HCEC 1CT (cell line): ENCODE measurements at regions not wholly inside any gene's neighbourhood (a gene's known extent, or its start where the extent isn't known, plus 50 kb on each side); places are given as distances from the start of the nearest gene placed in this dataset.
"Not testable (repeated sequence)": the region's sequence is repeated elsewhere in the genome, so short reads cannot be mapped to it uniquely, and the experiment has no call there.

Experiments used
- DNase-seq: peaks from one replicate; pipeline ENCODE4 v3.0.0-alpha.2; 2017

GRCh38 chr2:160584972-160585494, 91.4 kb upstream of the RBMS1 start:
- no peak for DNase-seq

GRCh38 chr2:160590664-160591063, 97.1 kb upstream of the RBMS1 start:
- DNase-seq = no peak

- no peak for DNase-seq
These were observed 98.8 kb upstream of the RBMS1 start for GRCh38 chr2:160592401-160592800.

GRCh38 chr2:160592993-160593392, 99.4 kb upstream of the RBMS1 start:
- DNase-seq = no peak

GRCh38 chr2:160596441-160596840, 102.8 kb upstream of the RBMS1 start:
- no peak for DNase-seq

GRCh38 chr2:160600437-160600836, 106.8 kb upstream of the RBMS1 start:
- DNase-seq = not testable (repeated sequence)

- no peak for DNase-seq
These were observed 108.5 kb upstream of the RBMS1 start for GRCh38 chr2:160602073-160602472.

- DNase-seq = no peak
These were observed 110.3 kb upstream of the RBMS1 start for GRCh38 chr2:160603771-160604510.

- DNase-seq = no peak
These were observed 112.7 kb upstream of the RBMS1 start for GRCh38 chr2:160606341-160606740.

GRCh38 chr2:160608599-160608998, 115.0 kb upstream of the RBMS1 start:
- no peak for DNase-seq

GRCh38 chr2:160609346-160609745, 115.7 kb upstream of the RBMS1 start:
- DNase-seq = no peak

GRCh38 chr2:160610041-160610440, 116.4 kb upstream of the RBMS1 start:
- DNase-seq = no peak

GRCh38 chr2:160612266-160612856, 118.8 kb upstream of the RBMS1 start:
- DNase-seq = peak; percentile 75

GRCh38 chr2:160613466-160614153, 120.0 kb upstream of the RBMS1 start:
- DNase-seq = peak; percentile 89

GRCh38 chr2:160614391-160614790, 120.8 kb upstream of the RBMS1 start:
- peak; percentile 30 for DNase-seq

GRCh38 chr2:160615706-160616105, 122.1 kb upstream of the RBMS1 start:
- DNase-seq = no peak

GRCh38 chr2:160616149-160616548, 122.5 kb upstream of the RBMS1 start:
- no peak for DNase-seq

GRCh38 chr2:160621748-160622147, 128.1 kb upstream of the RBMS1 start:
- peak; percentile 10 for DNase-seq

GRCh38 chr2:160628020-160628637, 134.5 kb upstream of the RBMS1 start:
- not testable (repeated sequence) for DNase-seq

- no peak for DNase-seq
These were observed 135.2 kb upstream of the RBMS1 start for GRCh38 chr2:160628811-160629210.

- peak; percentile 36 for DNase-seq
These were observed 137.4 kb upstream of the RBMS1 start for GRCh38 chr2:160630801-160631590.
